GM19351 (cell line): ENCODE measurements at regions not wholly inside any gene's neighbourhood (a gene's known extent, or its start where the extent isn't known, plus 50 kb on each side); places are given as distances from the start of the nearest gene placed in this dataset.

ENCODE experiments used
- ATAC-seq: cut with Tn5 transposase; IDR thresholded peaks from one replicate; pipeline ENCODE4 v1.9.1; 2021; ENCODE audit warnings: mild to moderate bottlenecking, moderate library complexity; ENCODE audit not compliant: unreplicated experiment

- no peak for ATAC-seq
Measured at GRCh38 chr16:76612497-76612896, 335.3 kb downstream of the CNTNAP4 start.

- no peak for ATAC-seq
Measured at GRCh38 chr16:76614269-76614668, 337.1 kb downstream of the CNTNAP4 start.

- ATAC-seq = no peak
Measured at GRCh38 chr16:76622876-76623275, 345.7 kb downstream of the CNTNAP4 start.

- no peak for ATAC-seq
Measured at GRCh38 chr16:76634847-76635697, 357.9 kb downstream of the CNTNAP4 start.

- ATAC-seq = no peak
Measured at GRCh38 chr16:76639685-76640289, 362.6 kb downstream of the CNTNAP4 start.

GRCh38 chr16:76650582-76650981 lies 373.4 kb downstream of the CNTNAP4 start:
- no peak for ATAC-seq

GRCh38 chr16:76653390-76654026 lies 376.3 kb downstream of the CNTNAP4 start:
- ATAC-seq = peak; percentile 88

- ATAC-seq = no peak
Measured at GRCh38 chr16:76654088-76654820, 377.1 kb downstream of the CNTNAP4 start.

GRCh38 chr16:76656994-76657393 lies 379.8 kb downstream of the CNTNAP4 start:
- no peak for ATAC-seq

GRCh38 chr16:76661691-76662235 lies 384.6 kb downstream of the CNTNAP4 start:
- no peak for ATAC-seq

GRCh38 chr16:76665571-76666275 lies 388.5 kb downstream of the CNTNAP4 start:
- ATAC-seq = no peak

GRCh38 chr16:76668207-76668725 lies 391.1 kb downstream of the CNTNAP4 start:
- no peak for ATAC-seq

- ATAC-seq = no peak
Measured at GRCh38 chr16:76669288-76669687, 392.1 kb downstream of the CNTNAP4 start.

GRCh38 chr16:76670125-76670857 lies 393.1 kb downstream of the CNTNAP4 start:
- ATAC-seq = no peak

GRCh38 chr16:76676356-76676755 lies 399.2 kb downstream of the CNTNAP4 start:
- ATAC-seq = no peak

- ATAC-seq = no peak
Measured at GRCh38 chr16:76681296-76681695, 404.1 kb downstream of the CNTNAP4 start.

- ATAC-seq = no peak
Measured at GRCh38 chr16:76683051-76683450, 405.9 kb downstream of the CNTNAP4 start.

GRCh38 chr16:76696876-76697275 lies 419.7 kb downstream of the CNTNAP4 start:
- ATAC-seq = no peak

GRCh38 chr16:76705892-76706291 lies 428.7 kb downstream of the CNTNAP4 start:
- ATAC-seq = no peak
